Right atrium auricular region (tissue), 2 donors: ENCODE measurements at regions not wholly inside any gene's neighbourhood (a gene's known extent, or its start where the extent isn't known, plus 50 kb on each side); places are given as distances from the start of the nearest gene placed in this dataset.
"Not testable (repeated sequence)": the region's sequence is repeated elsewhere in the genome, so short reads cannot be mapped to it uniquely, and the experiment has no call there.

ENCODE experiments used
- DNase-seq: peaks from one replicate; pipeline ENCODE4 v3.0.0-alpha.2; 2019; ENCODE audit warnings: low spot score
- H3K27ac ChIP-seq, 2 donors: fragments of 200-600 bp; sonication (generic); 1 replicate in 1 of 2; 2 replicates in 1 of 2; pipeline ENCODE4 v1.5.1; 2016 to 2019
- H3K27me3 ChIP-seq, 2 donors: fragments of 200-600 bp; sonication (generic); one replicate each; pipeline versions ENCODE4 v1.5.1 to v1.6.0; 2017 to 2019
- H3K36me3 ChIP-seq: fragments of 200-600 bp; sonication (generic); one replicate; pipeline ENCODE4 v1.5.1; 2016
- H3K4me1 ChIP-seq, 2 donors: fragments of 200-600 bp; sonication (generic); one replicate each; pipeline versions ENCODE4 v1.5.1 to v1.6.0; 2017 to 2019
- H3K4me3 ChIP-seq, 2 donors: fragments of 200-600 bp; sonication (generic); 1 replicate in 1 of 2; 2 replicates in 1 of 2; pipeline ENCODE4 v1.5.1; 2017 to 2019; ENCODE audit warnings: mild to moderate bottlenecking in 1 of 2, moderate library complexity in 1 of 2
- H3K9me3 ChIP-seq, 2 donors: fragments of 200-600 bp; sonication (generic); one replicate each; pipeline ENCODE4 v1.5.1; 2019
- CTCF ChIP-seq, 2 donors: fragments of 200-600 bp; sonication (generic); IDR thresholded peaks; one replicate each; pipeline ENCODE4 v1.5.1; 2019; ENCODE audit warnings: antibody characterized with exemption in 2 of 2

- DNase-seq, result no peak
- no peak for TF ChIP-seq CTCF (IDR thresholded peaks at IDR 0.05)
- Histone ChIP-seq H3K36me3 (no peaks in the 10 kb centered on the region), H3K4me1 (no peaks in the 10 kb centered on the region), H3K9me3 (no peaks in the 10 kb centered on the region), H3K27ac (no peak overlapping the region), H3K4me3 (no peak overlapping the region), H3K27me3 (no peaks in the 10 kb centered on the region)
These were observed 99.5 kb upstream of the MXRA5 start for GRCh38 chrX:3445806-3446490.

GRCh38 chrX:3443184-3443583 is 96.7 kb upstream of the MXRA5 start:
- Histone ChIP-seq H3K4me3 (no peak overlapping the region), H3K27ac (no peak overlapping the region), H3K36me3 (no peaks in the 10 kb centered on the region), H3K9me3 (no peaks in the 10 kb centered on the region), H3K4me1 (no peaks in the 10 kb centered on the region), H3K27me3 (no peaks in the 10 kb centered on the region)
- TF ChIP-seq CTCF (IDR thresholded peaks at IDR 0.05), result no peak
- no peak for DNase-seq

GRCh38 chrX:3442691-3443090 is 96.2 kb upstream of the MXRA5 start:
- no peak for DNase-seq
- no peaks in the 10 kb centered on the region for H3K4me1 ChIP-seq
- H3K27ac ChIP-seq, result no peak overlapping the region

GRCh38 chrX:3440981-3441380 is 94.5 kb upstream of the MXRA5 start:
- no peak for DNase-seq
- H3K4me1 ChIP-seq, result no peaks in the 10 kb centered on the region
- TF ChIP-seq CTCF (IDR thresholded peaks at IDR 0.05), result no peak
- H3K4me3 ChIP-seq, result no peak overlapping the region
- no peaks in the 10 kb centered on the region for H3K9me3 ChIP-seq
- H3K27ac ChIP-seq, result no peak overlapping the region
- H3K27me3 ChIP-seq, result no peaks in the 10 kb centered on the region
- H3K36me3 ChIP-seq, result no peaks in the 10 kb centered on the region

More at GRCh38 chrX:3442691-3443090, 96.2 kb upstream of the MXRA5 start:
- Histone ChIP-seq H3K4me3 (no peak overlapping the region), H3K9me3 (no peaks in the 10 kb centered on the region), H3K27me3 (no peaks in the 10 kb centered on the region), H3K36me3 (no peaks in the 10 kb centered on the region)
- TF ChIP-seq CTCF (IDR thresholded peaks at IDR 0.05), result no peak

- H3K9me3 ChIP-seq, H3K4me3 ChIP-seq, H3K36me3 ChIP-seq, H3K27me3 ChIP-seq, H3K4me1 ChIP-seq, DNase-seq, H3K27ac ChIP-seq: not testable (repeated sequence)
These were observed 89.5 kb upstream of the MXRA5 start for GRCh38 chrX:3435916-3436315.

- no peak for DNase-seq
- no peak for TF ChIP-seq CTCF (IDR thresholded peaks at IDR 0.05)
- no peaks in the 10 kb centered on the region for H3K9me3 ChIP-seq
- no peaks in the 10 kb centered on the region for H3K4me1 ChIP-seq
- no peaks in the 10 kb centered on the region for H3K36me3 ChIP-seq
- no peak overlapping the region for H3K27ac ChIP-seq
- no peaks in the 10 kb centered on the region for H3K27me3 ChIP-seq
- no peak overlapping the region for H3K4me3 ChIP-seq
These were observed 88.6 kb upstream of the MXRA5 start for GRCh38 chrX:3435057-3435456.
